GM21423 (cell line): ENCODE measurements at regions not wholly inside any gene's neighbourhood (a gene's known extent, or its start where the extent isn't known, plus 50 kb on each side); places are given as distances from the start of the nearest gene placed in this dataset.

Experiments
- ATAC-seq: cut with Tn5 transposase; IDR thresholded peaks from one replicate; pipeline ENCODE4 v1.9.1; 2021; ENCODE audit warnings: mild to moderate bottlenecking, moderate library complexity; ENCODE audit not compliant: unreplicated experiment

DNA sequence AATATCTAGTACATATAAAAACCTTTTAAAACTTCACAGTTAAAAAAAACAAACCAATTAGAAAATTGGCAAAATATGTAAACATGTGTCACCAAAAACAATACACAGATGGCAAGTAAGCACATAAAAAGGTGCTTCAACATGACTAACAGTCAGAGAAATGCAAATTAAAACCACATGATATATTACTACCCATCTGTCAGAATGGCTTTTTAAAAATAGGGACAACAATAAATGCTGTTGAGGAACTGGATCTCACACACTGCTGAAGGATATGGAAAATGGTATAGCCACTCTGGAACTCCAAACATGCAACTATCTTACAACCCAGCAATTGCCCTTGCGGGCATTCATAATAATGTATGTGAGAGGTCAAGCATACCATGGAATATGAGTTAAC lies 1153.6 kb downstream of the FLRT2 start:
- ATAC-seq: no peak

DNA sequence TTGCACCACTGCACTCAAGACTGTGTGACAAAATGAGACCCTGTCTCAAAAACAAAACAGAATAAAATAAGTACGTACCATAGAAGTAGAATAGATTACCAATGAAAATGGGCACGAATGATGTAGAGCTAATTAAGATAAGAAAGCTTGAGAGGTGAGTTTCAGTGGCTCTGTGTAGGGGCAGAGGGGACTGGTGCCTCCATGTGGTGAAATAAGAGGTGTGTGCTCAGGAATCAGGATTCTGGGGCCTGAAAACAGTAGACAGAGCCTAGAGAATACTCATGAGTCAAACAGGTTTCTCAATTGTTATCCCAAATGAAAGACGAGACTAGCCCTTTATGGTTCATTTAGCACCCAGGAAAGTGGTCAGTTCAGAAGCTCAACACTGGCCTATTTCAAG lies 1145.1 kb downstream of the FLRT2 start:
- ATAC-seq: no peak

DNA sequence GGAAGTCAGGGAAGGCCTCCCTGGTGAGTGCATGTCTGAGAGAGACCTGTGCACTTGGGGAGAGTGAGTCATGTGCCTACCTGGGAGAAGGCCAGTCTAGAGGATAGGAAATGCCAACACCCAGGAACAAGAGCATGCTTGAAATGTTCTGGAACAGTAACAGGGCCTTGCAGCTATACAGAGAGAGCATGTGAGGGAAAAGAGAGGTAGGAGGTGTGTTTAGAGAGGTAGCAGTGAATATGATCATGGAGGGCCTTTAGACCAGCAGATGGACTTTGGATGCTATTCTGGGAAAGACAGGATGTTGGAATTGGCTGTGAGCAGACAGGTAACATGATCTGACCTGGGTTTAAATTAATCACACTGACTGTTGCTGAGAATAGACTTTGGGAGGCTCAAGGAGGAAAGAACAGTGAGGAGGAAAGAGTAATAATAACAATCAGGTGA lies 1143.6 kb downstream of the FLRT2 start:
- no peak for ATAC-seq

DNA sequence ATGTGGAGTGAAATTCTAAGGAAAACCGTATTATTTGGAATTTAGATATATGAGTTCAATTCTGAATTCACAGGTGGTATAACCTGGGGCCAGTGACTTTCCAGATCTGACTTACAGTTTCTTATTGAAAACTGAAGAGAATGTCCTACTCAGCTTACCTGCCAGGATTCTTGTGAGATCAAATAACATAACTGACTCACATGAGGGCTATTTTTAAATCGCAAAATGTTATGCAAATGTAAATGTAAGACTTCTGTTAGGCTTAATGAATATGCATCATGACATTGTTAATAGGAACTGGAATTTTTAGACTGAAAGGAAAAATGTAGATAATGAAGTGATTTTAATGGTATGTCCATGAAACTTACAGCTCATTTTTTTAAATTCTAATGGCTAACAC lies 1142.1 kb downstream of the FLRT2 start:
- ATAC-seq: no peak

DNA sequence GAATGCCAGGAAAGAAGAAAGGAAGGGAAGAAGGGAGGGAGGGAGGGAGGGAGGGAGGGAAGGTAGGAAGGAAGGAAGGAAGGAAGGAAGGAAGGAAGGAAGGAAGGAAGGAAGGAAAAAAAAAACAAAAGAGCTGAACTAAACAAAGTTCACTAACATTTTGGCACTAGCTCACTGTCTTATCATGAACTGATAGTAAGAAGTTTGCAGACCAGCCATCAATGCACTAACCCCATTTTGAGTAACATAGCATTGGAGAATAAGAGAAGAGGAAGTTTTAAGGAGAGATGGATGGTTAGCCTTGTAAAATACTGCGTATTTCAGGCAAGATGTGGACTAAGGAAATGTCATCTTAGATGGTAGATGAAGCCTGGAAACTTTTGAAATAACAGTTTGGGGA lies 1136.0 kb downstream of the FLRT2 start:
- no peak for ATAC-seq

DNA sequence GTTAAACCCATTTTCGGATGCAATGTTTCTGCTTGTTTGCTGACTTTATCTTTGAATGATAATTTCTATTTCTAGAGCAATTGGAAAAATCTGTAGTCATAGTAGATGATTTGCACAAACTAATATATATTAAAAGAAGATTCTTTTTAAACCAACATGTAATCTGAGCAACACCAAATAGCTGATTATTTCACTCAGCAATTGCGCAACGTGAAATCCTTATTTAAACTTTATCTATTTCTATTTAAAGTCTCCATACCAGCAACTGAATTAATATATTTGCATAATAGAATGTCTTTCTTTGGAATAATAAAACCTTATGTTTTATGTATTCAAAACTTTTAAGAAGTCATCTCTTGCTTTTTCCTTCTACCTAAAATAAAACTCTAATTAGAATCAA lies 1132.4 kb downstream of the FLRT2 start:
- no peak for ATAC-seq

DNA sequence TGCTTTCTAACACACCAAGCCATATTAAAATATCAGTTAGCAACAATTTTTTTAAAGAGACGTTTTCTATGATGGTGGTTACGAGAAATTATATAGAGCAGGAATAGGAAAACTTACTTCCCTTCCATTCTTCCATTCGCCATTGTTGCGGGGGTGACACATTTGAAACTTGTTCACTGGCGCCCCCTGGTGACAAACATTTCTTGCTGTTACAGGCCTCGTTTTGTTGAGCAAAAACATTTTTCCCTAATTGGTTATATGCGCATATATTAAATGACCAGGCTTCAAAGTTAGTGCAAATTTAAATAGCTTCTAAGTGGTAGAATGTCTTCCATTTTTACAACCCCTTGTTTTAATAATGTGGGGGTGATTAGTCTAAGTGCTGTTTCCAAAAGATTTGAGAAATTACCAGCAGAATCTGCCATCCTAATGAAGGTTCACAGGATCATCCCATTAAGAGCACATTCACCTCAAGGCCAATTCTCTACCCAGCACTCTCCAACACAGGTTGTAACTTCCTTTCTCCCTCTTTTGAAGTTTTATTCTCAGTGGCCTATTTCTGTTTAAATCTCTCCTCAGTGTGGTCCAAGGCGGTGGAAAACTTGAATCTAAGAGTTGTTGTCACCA lies 1124.7 kb downstream of the FLRT2 start:
- no peak for ATAC-seq

DNA sequence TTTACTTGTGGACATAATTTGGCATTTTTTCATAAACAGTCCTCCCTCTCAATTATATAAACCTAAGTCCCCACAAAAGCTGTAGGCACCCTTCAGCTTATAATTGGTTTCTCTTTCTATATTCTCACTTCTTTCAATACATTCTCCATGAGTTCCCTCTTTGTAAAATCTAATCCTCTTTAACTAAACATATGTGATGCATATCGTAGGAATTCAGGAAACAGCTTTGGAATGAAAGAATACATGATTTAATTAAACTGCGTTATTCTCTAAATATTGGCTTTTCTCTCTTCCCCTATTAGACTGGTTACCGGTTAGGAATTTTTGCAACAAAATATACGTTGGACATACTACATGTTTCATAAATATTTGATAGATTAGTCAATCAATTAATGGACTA lies 1122.6 kb downstream of the FLRT2 start:
- no peak for ATAC-seq

DNA sequence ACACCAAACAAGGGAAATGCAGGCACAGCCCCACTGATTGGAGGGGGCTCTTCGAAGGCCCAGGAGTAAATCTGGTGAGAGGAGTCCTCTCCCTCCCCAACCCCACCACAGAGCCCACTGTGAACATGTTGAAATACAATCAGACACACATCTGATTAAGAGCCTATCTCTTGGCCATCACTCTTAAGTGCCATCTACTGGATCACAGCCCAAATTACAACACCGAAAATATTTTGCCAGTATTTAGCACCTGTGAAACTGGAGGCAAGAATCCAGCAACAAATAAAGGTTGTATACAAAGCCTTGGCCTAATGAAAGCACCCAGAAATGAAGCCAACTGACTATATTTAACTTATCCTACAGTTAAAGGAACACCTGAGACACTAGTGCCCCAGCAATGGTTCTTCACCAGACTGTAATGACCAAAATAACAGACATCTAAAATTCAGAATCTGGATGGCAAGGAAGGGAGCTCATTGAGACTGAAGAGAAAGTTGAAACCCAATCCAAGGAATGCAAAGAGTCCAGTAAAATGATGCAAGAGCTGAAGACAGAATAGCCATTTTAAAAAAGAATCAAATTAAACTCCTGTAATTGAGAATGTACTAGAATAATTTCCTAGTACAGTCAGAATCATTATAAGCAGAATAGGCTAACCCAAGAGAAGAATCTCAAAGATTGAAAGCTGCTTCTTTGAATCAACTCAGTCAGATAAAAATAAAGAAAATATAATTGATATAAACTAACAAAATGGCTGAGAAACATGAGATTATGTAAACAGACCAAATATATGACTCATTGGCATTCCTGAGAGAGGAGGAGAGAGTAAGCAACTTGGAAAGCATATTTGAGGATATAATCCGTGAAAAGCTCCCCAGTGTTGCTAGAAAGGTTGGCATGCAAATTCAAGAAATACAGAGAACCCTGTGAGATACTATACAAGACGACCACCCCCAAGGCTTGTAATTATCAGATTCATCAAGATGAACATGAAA lies 1117.0 kb downstream of the FLRT2 start:
- ATAC-seq: no peak

DNA sequence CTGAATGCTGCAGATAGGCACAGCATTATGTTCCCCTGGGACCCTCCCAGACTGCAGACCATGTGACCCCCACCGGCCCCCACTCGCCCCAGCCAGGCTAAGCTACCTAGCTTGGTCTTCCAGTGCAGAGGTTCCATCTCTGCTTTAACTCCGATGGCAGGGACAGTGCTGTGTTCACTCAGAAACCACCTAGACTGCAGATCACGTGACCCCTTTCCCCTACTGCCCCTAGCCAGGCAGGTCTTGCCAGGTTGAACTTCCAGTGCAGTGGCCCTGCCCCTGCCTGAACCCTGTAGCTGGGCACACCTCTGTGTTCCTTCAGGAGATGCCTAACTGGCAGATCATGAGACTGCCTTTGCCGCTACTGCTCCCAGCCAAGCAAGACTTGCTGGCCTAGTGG lies 1116.2 kb downstream of the FLRT2 start:
- ATAC-seq: no peak

DNA sequence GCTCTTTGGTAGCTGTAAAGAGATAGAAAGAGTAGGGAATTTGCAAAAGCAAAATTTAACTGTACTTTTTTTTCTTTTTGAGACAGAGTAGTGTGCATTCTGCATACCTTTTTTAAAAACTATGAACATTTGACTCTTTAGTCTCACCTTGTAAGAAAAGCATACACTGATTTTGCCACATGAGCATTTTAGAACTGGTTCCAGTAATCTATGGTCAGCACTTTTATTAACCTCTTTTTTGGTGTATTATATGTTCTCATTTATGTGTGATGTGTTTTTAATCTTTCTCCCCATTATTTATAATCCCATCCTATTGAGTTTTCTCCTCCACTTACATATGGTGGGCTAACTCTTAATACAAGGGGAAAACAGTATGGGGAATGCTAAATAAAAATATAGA lies 1111.4 kb downstream of the FLRT2 start:
- ATAC-seq: no peak

DNA sequence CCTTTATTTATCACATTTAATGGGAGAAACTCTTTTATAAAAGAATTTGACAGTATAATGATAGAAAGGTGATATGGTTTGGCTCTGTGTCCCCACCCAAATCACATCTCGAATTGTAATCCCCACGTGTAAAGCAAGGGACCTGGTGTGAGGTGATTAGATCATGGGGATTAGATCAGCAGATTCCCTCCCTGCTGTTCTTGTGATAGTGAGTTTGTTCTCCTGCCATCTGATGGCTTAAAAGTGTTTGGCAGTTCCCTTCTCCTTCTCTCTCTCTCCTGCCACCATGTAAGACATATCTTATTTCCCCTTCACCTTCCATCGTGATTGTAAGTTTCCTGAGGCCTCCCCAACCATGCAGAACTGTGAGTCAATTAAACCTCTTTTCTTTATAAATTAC lies 1110.3 kb downstream of the FLRT2 start:
- no peak for ATAC-seq

DNA sequence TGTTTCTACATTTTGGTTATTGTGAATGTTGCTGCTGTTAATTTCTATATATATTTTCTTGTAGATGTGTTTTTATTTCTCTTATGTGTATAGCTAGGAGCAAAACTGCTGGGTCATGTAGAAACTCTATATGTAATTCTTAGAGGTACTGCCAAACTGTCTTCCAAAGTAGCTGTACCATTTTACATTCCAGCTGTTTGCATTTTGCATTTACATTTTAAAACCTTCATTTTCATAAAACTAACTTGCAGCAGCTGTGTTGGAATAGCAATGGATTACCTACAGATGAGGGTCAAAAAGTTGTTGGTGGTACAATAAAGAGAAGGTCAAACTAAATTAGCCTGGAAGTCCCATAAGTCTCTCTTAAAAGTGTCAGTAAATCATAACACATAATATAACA lies 1109.7 kb downstream of the FLRT2 start:
- ATAC-seq: no peak

DNA sequence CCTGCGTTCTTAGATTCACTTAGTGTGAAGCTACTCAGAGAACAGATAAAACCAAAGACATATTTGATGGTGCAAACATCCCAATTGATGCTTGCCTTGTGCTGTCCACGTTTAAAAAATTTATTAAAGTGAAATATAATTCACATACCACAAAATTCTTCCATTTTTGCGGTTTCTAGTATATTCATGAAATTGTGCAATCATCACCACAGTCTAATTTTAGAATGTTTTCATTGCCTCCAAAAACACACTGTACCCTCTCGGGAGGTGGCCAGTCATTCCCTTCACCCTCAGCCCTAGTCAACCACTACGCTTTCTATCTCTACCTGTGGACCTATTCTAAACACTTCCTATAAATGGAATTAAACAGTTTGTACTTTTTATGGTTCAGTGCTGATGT lies 1109.2 kb downstream of the FLRT2 start:
- no peak for ATAC-seq

DNA sequence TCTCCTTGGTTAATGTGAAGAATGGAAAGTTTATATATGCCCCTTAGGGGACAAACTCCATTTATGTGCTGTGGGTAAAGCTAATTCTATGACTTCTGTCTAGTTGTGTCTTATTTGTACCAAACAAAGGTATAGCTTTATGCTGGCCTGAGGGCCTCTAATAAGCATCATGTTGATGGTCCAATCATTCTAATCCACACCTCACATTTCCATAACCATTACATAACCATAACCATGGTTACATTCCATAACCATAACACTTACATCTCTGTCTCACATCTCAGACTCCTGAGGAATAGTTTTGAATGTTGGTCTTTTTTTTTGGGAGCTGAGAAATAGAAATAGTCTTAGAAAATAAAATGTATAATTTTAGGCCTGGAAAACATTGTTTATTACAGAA lies 1097.1 kb downstream of the FLRT2 start:
- ATAC-seq: no peak

DNA sequence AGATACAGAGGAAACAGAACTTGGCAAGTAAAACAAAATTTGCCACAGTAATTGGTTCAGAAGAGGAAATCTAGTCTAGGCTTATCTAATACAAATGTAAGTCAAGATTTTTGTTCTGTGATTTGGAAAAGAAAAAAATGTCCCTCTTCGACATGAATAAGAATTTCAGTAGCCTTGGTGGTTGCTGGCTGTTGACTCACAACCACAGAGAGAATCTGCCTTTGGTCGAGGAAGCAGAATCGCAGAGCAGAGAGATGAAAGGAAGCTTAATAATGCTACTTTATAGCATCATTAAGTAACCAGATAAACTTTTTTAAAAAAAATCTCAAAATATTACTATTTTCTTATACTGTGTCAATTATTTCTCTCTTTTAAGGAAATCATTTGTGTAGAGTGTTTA lies 1096.6 kb downstream of the FLRT2 start:
- no peak for ATAC-seq

DNA sequence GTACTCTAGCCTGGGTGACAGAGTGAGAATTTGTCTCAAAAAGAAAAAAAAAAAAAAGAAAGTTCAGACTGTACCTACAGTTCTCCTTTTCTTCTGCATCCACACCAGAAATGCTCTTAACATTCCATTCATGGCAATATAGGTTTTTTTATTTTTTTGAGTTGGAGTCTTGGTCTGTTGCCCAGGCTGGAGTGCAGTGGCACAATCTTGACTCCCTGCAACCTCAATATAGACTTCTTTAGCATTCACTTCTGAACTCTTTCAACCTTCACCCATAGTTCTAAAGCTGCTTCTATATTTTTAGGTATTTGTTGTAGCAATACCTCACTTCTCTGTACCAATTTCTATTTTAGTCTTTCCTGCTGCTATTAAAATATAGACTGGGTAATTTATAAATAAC lies 1095.7 kb downstream of the FLRT2 start:
- ATAC-seq: no peak

DNA sequence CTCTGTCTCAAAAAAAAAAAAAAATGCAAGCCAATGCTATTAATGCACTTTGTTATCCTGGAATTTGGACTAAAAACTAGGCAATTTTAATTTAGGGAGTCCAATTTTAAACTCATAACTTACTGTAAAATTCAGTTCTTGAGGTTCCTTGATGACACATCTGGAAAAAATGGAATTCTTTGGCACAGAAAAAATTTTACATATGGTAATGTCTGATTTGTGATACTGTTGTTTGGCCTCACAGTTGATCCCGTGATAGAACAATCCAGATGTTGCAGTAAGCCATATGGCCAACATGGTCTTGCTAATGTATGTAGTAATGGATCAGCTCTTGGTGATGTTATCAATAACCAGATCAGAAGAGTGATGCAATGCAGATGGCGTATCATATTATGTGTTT lies 1089.8 kb downstream of the FLRT2 start:
- no peak for ATAC-seq

DNA sequence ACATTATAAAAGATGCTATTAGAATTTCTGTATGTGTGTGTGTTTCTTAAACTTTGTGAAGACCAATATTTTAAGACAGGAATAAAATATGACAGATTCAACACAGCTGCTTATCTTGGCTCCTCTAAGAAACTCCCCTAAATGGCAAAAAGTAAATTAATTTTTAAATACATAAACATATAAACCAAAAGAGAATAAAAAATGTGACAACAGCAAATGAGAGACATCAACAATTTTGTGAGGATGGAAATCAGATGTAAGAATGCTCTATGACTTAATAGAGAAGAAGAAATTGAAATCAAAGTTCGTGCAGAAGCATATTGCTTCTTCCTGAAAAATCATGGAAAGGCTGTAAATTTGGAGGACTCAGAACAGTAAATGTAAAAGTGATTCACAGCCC lies 1083.8 kb downstream of the FLRT2 start:
- ATAC-seq: no peak

DNA sequence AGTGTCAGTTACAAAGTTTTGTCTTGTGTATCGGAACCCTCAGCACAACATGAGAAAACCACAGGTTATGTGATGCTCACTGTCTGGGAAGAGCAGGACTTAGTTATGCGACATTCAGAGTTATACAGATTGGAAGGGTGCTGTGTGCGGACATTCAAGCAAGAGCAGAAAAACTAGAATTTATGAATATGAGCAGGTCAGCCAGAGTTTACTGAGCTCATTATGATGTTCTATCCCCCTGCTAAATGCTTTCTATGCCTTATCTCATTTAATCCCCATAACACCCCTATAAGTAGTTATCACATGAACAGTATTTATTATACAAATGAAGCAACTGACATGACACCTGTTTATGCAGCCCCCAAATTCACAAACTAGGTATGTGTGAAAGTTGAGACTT lies 1083.2 kb downstream of the FLRT2 start:
- ATAC-seq: no peak

DNA sequence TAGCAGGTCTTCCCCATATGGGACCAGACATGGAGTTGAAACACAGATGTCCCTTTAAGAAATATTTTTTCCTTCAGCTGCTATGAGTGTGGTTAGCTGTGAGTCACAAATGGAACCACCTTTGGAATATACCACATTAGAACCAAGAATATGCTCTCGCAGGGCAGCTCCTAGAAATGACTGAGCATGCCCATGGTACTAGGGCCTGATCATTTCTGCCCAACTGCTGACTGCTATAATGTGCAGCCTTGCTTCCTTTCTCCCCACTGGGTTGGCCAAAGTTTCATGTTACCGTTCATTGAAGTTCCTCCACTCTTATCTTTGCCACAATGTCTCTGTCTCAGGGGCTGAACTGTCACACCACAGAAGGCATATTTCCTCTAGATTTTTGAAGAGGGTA lies 1074.6 kb downstream of the FLRT2 start:
- ATAC-seq: no peak

DNA sequence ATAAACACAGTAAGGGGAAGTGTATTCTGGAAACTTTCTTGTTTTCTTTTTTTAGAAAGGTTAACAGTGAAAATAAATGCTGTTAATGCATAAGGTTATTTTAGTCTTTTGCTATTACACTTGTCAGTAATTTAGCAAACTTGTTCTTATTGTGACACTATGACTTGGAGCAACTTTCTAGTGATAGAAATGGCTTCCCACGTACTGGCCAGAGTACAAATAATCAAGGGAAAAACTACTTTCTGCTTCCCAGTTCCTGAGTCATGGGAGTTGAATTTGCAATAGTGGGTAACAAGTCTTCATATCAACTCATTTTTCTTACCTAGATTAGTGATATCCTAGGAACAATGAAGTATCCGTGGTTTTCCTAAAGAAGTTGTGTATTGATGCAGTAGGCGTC lies 1072.3 kb downstream of the FLRT2 start:
- ATAC-seq: no peak
